ENCODE measurements at regions not wholly inside any gene's neighbourhood (a gene's known extent, or its start where the extent isn't known, plus 50 kb on each side); places are given as distances from the start of the nearest gene placed in this dataset.
"Not testable (repeated sequence)": the region's sequence is repeated elsewhere in the genome, so short reads cannot be mapped to it uniquely, and the experiment has no call there.

DNA sequence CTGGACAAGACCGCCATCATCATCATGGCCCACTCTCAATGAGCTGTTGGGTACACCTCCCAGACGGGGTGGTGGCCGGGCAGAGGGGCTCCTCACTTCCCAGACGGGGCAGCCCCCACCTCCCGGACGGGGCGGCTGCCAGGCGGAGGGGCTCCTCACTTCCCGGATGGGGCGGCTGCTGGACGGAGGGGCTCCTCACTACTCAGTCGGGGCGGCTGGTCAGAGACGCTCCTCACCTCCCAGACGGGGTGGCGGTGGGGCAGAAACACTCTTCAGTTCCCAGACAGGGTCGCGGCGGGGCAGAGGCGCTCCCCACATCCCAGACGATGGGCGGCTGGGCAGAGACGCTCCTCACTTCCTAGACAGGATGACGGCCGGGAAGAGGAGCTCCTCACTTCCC lies 484.5 kb upstream of the KLHL4 start:
- not testable (repeated sequence) for TF ChIP-seq HDAC6 (IDR thresholded peaks at IDR 0.05; ENCODE audit: unreplicated experiment); SRF (IDR thresholded peaks at IDR 0.05; ENCODE audit: low read depth in 2 of 2, low read length in 2 of 2); ZBTB4 (CRISPR knock-in tag; IDR thresholded peaks at IDR 0.05); POLR2AphosphoS5 (IDR thresholded peaks at IDR 0.05; ENCODE audit: low read length); TAF1 (IDR thresholded peaks at IDR 0.05; ENCODE audit: borderline replicate concordance, low read depth, low read length); RCOR1 (conservative IDR thresholded peaks at IDR 0.05; ENCODE audit: low read depth, low read length); NBN (IDR thresholded peaks at IDR 0.05); GATAD2B (conservative IDR thresholded peaks at IDR 0.05; ENCODE audit: low read depth); SMC3 (IDR thresholded peaks at IDR 0.05; ENCODE audit: borderline replicate concordance, low read length); YY1 (IDR thresholded peaks at IDR 0.05; ENCODE audit: low read depth, low read length); ZNF24 (IDR thresholded peaks at IDR 0.05)
- TF ChIP-seq, protein P1, sequence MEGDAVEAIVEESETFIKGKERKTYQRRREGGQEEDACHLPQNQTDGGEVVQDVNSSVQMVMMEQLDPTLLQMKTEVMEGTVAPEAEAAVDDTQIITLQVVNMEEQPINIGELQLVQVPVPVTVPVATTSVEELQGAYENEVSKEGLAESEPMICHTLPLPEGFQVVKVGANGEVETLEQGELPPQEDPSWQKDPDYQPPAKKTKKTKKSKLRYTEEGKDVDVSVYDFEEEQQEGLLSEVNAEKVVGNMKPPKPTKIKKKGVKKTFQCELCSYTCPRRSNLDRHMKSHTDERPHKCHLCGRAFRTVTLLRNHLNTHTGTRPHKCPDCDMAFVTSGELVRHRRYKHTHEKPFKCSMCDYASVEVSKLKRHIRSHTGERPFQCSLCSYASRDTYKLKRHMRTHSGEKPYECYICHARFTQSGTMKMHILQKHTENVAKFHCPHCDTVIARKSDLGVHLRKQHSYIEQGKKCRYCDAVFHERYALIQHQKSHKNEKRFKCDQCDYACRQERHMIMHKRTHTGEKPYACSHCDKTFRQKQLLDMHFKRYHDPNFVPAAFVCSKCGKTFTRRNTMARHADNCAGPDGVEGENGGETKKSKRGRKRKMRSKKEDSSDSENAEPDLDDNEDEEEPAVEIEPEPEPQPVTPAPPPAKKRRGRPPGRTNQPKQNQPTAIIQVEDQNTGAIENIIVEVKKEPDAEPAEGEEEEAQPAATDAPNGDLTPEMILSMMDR (IDR thresholded peaks at IDR 0.05 in 2 of 3, conservative IDR thresholded peaks at IDR 0.05 in 1 of 3; ENCODE audit: control insufficient read depth in 2 of 3, extremely low read depth in 1 of 3, insufficient read depth in 1 of 3, low read depth in 3 of 3, low read length in 3 of 3): not testable (repeated sequence)
- TF ChIP-seq, protein P2, sequence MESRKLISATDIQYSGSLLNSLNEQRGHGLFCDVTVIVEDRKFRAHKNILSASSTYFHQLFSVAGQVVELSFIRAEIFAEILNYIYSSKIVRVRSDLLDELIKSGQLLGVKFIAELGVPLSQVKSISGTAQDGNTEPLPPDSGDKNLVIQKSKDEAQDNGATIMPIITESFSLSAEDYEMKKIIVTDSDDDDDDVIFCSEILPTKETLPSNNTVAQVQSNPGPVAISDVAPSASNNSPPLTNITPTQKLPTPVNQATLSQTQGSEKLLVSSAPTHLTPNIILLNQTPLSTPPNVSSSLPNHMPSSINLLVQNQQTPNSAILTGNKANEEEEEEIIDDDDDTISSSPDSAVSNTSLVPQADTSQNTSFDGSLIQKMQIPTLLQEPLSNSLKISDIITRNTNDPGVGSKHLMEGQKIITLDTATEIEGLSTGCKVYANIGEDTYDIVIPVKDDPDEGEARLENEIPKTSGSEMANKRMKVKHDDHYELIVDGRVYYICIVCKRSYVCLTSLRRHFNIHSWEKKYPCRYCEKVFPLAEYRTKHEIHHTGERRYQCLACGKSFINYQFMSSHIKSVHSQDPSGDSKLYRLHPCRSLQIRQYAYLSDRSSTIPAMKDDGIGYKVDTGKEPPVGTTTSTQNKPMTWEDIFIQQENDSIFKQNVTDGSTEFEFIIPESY (IDR thresholded peaks at IDR 0.05): not testable (repeated sequence)
- TF ChIP-seq, protein P3, sequence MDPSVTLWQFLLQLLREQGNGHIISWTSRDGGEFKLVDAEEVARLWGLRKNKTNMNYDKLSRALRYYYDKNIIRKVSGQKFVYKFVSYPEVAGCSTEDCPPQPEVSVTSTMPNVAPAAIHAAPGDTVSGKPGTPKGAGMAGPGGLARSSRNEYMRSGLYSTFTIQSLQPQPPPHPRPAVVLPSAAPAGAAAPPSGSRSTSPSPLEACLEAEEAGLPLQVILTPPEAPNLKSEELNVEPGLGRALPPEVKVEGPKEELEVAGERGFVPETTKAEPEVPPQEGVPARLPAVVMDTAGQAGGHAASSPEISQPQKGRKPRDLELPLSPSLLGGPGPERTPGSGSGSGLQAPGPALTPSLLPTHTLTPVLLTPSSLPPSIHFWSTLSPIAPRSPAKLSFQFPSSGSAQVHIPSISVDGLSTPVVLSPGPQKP (IDR thresholded peaks at IDR 0.05; ENCODE audit: low read depth, low read length): not testable (repeated sequence)
